HEK293 (cell line): ENCODE measurements at regions not wholly inside any gene's neighbourhood (a gene's known extent, or its start where the extent isn't known, plus 50 kb on each side); places are given as distances from the start of the nearest gene placed in this dataset.

Experiments used
- CTCF ChIA-PET: fragments of 350-600 bp; formaldehyde crosslinking; extraction: SDS; loops from one replicate; lab custom pipeline; 2021; ENCODE audit warnings: antibody characterized with exemption; lab: Yijun Ruan, JAX
- POLR2A ChIA-PET: fragments of 300-600 bp; formaldehyde crosslinking; extraction: SDS; loops from one replicate; lab custom pipeline; 2020; ENCODE audit warnings: antibody characterized with exemption, inconsistent platforms; lab: Yijun Ruan, JAX
- H3K27ac ChIP-seq: fragments of 200-500 bp; sonication (Bioruptor generic); 2 replicates; pipeline ENCODE4 v1.5.1; 2014; ENCODE audit warnings: low read depth, low read length, control low read depth, inconsistent platforms; ENCODE audit errors: extremely low read depth
- H3K36me3 ChIP-seq, 2 experiments: fragments of 200-500 bp in 1 of 2; sonication (Bioruptor generic) in 1 of 2; 1 replicate in 1 of 2; 2 replicates in 1 of 2; pipeline ENCODE4 v1.5.1; 2014 to 2017; ENCODE audit warnings: inconsistent platforms in 2 of 2, low read length in 2 of 2; ENCODE audit not compliant: control insufficient read depth in 2 of 2, insufficient read depth in 1 of 2
- H3K4me1 ChIP-seq: fragments of 200-500 bp; sonication (Bioruptor generic); 2 replicates; pipeline ENCODE4 v1.5.1; 2014; ENCODE audit warnings: mild to moderate bottlenecking, low read length, inconsistent platforms; ENCODE audit not compliant: control insufficient read depth, insufficient read depth
- H3K4me3 ChIP-seq: 2 replicates; pipeline ENCODE4 v1.5.1; 2011; ENCODE audit warnings: low read depth, mild to moderate bottlenecking, control low read depth, low read length, moderate library complexity
- H3K9me3 ChIP-seq: fragments of 200-500 bp; sonication (Bioruptor generic); 2 replicates; pipeline ENCODE4 v1.5.1; 2014; ENCODE audit warnings: low read depth, low read length, inconsistent platforms; ENCODE audit not compliant: control insufficient read depth, insufficient read depth
- ELK4 ChIP-seq: IDR thresholded peaks from 2 replicates; pipeline ENCODE4 v1.6.1; 2011; ENCODE audit warnings: mild to moderate bottlenecking, low read depth, low read length, borderline replicate concordance
- HOXA7 ChIP-seq: sonication (generic); formaldehyde crosslinking; IDR thresholded peaks from 2 replicates; pipeline ENCODE4 v1.8.1; 2022; ENCODE audit warnings: missing genetic modification reagents, borderline replicate concordance
- HOXC10 ChIP-seq: sonication (generic); formaldehyde crosslinking; IDR thresholded peaks from 2 replicates; pipeline ENCODE4 v1.8.1; 2023; ENCODE audit warnings: mild to moderate bottlenecking, missing genetic modification reagents
- MYNN ChIP-seq: fragments of 450-650 bp; formaldehyde crosslinking; IDR thresholded peaks from 2 replicates; pipeline ENCODE4 v1.5.1; 2016; ENCODE audit warnings: missing biosample characterization, missing genetic modification characterization, borderline replicate concordance
- SCRT1 ChIP-seq: fragments of 450-650 bp; formaldehyde crosslinking; IDR thresholded peaks from 2 replicates; pipeline ENCODE4 v1.5.1; 2016; ENCODE audit warnings: missing biosample characterization, missing genetic modification characterization, borderline replicate concordance
- SCRT2 ChIP-seq: fragments of 450-650 bp; formaldehyde crosslinking; IDR thresholded peaks from 2 replicates; pipeline ENCODE4 v1.5.1; 2016; ENCODE audit warnings: missing biosample characterization, missing genetic modification characterization
- TCF7L2 ChIP-seq: IDR thresholded peaks from 2 replicates; pipeline ENCODE4 v1.6.1; 2011; ENCODE audit warnings: low read depth, mild to moderate bottlenecking, inconsistent platforms, low read length, moderate library complexity, borderline replicate concordance
- YY1 ChIP-seq: fragments of 450-650 bp; formaldehyde crosslinking; IDR thresholded peaks from 2 replicates; pipeline ENCODE4 v1.5.1; 2018; ENCODE audit warnings: missing biosample characterization, missing genetic modification characterization
- ZBTB48 ChIP-seq: fragments of 450-650 bp; formaldehyde crosslinking; IDR thresholded peaks from 2 replicates; pipeline ENCODE4 v1.5.1; 2016; ENCODE audit warnings: missing biosample characterization, missing genetic modification characterization
- ZEB2 ChIP-seq: fragments of 450-650 bp; formaldehyde crosslinking; IDR thresholded peaks from 2 replicates; pipeline ENCODE4 v1.5.1; 2016; ENCODE audit warnings: missing biosample characterization, missing genetic modification characterization
- ZFHX2 ChIP-seq: fragments of 450-650 bp; formaldehyde crosslinking; conservative IDR thresholded peaks from 2 replicates; pipeline ENCODE4 v1.5.1; 2016; ENCODE audit warnings: missing biosample characterization, missing genetic modification characterization
- ZFP69B ChIP-seq: fragments of 450-650 bp; formaldehyde crosslinking; IDR thresholded peaks from 2 replicates; pipeline ENCODE4 v1.5.1; 2016; ENCODE audit warnings: missing biosample characterization, missing genetic modification characterization
- ZNF155 ChIP-seq: fragments of 450-650 bp; formaldehyde crosslinking; IDR thresholded peaks from 2 replicates; pipeline ENCODE4 v1.5.1; 2016; ENCODE audit warnings: missing biosample characterization, missing genetic modification characterization
- ZNF174 ChIP-seq: fragments of 450-650 bp; formaldehyde crosslinking; IDR thresholded peaks from 2 replicates; pipeline ENCODE4 v1.5.0; 2017; ENCODE audit warnings: missing biosample characterization, mild to moderate bottlenecking, missing genetic modification characterization
- ZNF19 ChIP-seq: fragments of 450-650 bp; formaldehyde crosslinking; IDR thresholded peaks from 2 replicates; pipeline ENCODE4; 2016; ENCODE audit warnings: missing biosample characterization, missing genetic modification characterization, low read depth
- ZNF610 ChIP-seq: fragments of 450-650 bp; formaldehyde crosslinking; IDR thresholded peaks from 2 replicates; pipeline ENCODE4 v1.5.1; 2016; ENCODE audit warnings: missing biosample characterization, missing genetic modification characterization, borderline replicate concordance
- ZNF664 ChIP-seq: fragments of 450-650 bp; formaldehyde crosslinking; IDR thresholded peaks from 2 replicates; pipeline ENCODE4 v1.5.1; 2016; ENCODE audit warnings: missing biosample characterization, missing genetic modification characterization
- ZNF830 ChIP-seq: fragments of 450-650 bp; IDR thresholded peaks from 2 replicates; pipeline ENCODE4 v1.5.0; 2018; ENCODE audit warnings: missing biosample characterization, missing genetic modification characterization, low read depth, mild to moderate bottlenecking, moderate library complexity
- ZSCAN30 ChIP-seq: fragments of 450-650 bp; IDR thresholded peaks from 2 replicates; pipeline ENCODE4 v1.5.1; 2018; ENCODE audit warnings: missing biosample characterization, mild to moderate bottlenecking, missing genetic modification characterization, moderate library complexity
- TF ChIP-seq, protein P1 (sequence below): fragments of 450-650 bp; formaldehyde crosslinking; IDR thresholded peaks from 2 replicates; pipeline ENCODE4 v1.5.1; 2016; ENCODE audit warnings: missing biosample characterization, missing genetic modification characterization
- TF ChIP-seq, protein P2 (sequence below): fragments of 450-650 bp; formaldehyde crosslinking; IDR thresholded peaks from 2 replicates; pipeline ENCODE4 v1.5.1; 2016; ENCODE audit warnings: missing biosample characterization, missing genetic modification characterization
- TF ChIP-seq, protein P3 (sequence below): fragments of 450-650 bp; formaldehyde crosslinking; IDR thresholded peaks from 2 replicates; pipeline ENCODE4 v1.5.1; 2016; ENCODE audit warnings: missing biosample characterization, missing genetic modification characterization

DNA sequence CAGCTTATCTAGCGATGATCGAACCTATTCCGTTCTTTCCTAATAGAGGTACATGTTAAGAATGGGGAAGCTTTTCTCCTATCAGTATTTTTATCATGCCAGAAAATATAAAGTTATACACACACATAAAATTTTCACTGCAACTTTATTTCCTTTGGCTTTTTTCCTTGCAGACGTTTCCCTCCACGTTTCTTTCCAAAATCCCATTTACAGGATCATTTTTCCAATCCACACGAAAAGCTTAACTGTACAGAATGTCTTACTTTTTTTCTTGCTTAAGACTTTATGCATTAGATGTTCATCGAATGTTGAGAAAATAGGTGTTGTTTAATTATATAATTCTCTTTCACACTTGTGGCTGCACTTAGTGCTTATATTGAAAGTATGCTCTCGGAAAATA, 62.9 kb upstream of the HDGFL1 start:
- H3K4me3 ChIP-seq, result no peak overlapping the region
- no peak overlapping the region for H3K27ac ChIP-seq
- H3K9me3 ChIP-seq, result no peaks in the 10 kb centered on the region
- H3K4me1 ChIP-seq, result no peaks in the 10 kb centered on the region
- CTCF ChIA-PET, result interaction anchor here (1.2 kb wide), 1 partner anchor 10 kb away, joined by 3 read pairs; no protein-coding TSS in a partner anchor
- POLR2A ChIA-PET, result no interaction called here
- H3K36me3 ChIP-seq, result no peaks in the 10 kb centered on the region
- no peak for TF ChIP-seq ZSCAN30 (tag by site-specific recombination)
- no peak for TF ChIP-seq ZBTB48 (tag by site-specific recombination)
- no peak for TF ChIP-seq MYNN (tag by site-specific recombination)
- TF ChIP-seq TCF7L2, result no peak
- no peak for TF ChIP-seq SCRT1 (tag by site-specific recombination)
- TF ChIP-seq HOXA7, result no peak
- TF ChIP-seq ZNF155 (tag by site-specific recombination), result no peak
- TF ChIP-seq ZEB2, result no peak
- TF ChIP-seq ELK4, result no peak
- no peak for TF ChIP-seq ZNF610 (tag by site-specific recombination)
- TF ChIP-seq ZFHX2 (tag by site-specific recombination), result no peak
- no peak for TF ChIP-seq HOXC10 (CRISPR knock-in tag)
- TF ChIP-seq, all 188 proteins: peak for 0

GRCh38 chr6:22512686-22513427, 56.5 kb upstream of the HDGFL1 start:
- no peak for TF ChIP-seq ZFP69B
- no peak for TF ChIP-seq ZNF664 (tag by site-specific recombination)
- TF ChIP-seq, protein P1, sequence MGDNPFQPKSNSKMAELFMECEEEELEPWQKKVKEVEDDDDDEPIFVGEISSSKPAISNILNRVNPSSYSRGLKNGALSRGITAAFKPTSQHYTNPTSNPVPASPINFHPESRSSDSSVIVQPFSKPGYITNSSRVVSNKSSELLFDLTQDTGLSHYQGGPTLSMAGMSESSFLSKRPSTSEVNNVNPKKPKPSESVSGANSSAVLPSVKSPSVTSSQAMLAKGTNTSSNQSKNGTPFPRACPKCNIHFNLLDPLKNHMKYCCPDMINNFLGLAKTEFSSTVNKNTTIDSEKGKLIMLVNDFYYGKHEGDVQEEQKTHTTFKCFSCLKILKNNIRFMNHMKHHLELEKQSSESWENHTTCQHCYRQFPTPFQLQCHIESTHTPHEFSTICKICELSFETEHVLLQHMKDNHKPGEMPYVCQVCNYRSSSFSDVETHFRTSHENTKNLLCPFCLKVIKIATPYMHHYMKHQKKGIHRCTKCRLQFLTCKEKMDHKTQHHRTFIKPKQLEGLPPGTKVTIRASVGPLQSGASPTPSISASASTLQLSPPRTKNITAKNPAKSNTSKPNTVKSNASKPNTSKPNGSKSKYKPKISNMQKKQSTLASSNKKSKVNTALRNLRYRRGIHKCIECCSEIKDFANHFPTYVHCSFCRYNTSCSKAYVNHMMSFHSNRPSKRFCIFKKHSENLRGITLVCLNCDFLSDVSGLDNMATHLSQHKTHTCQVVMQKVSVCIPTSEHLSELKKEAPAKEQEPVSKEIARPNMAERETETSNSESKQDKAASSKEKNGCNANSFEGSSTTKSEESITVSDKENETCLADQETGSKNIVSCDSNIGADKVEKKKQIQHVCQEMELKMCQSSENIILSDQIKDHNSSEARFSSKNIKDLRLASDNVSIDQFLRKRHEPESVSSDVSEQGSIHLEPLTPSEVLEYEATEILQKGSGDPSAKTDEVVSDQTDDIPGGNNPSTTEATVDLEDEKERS (tag by site-specific recombination), result no peak
- TF ChIP-seq, protein P2, sequence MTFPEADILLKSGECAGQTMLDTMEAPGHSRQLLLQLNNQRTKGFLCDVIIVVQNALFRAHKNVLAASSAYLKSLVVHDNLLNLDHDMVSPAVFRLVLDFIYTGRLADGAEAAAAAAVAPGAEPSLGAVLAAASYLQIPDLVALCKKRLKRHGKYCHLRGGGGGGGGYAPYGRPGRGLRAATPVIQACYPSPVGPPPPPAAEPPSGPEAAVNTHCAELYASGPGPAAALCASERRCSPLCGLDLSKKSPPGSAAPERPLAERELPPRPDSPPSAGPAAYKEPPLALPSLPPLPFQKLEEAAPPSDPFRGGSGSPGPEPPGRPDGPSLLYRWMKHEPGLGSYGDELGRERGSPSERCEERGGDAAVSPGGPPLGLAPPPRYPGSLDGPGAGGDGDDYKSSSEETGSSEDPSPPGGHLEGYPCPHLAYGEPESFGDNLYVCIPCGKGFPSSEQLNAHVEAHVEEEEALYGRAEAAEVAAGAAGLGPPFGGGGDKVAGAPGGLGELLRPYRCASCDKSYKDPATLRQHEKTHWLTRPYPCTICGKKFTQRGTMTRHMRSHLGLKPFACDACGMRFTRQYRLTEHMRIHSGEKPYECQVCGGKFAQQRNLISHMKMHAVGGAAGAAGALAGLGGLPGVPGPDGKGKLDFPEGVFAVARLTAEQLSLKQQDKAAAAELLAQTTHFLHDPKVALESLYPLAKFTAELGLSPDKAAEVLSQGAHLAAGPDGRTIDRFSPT, result no peak
- no peak for TF ChIP-seq YY1 (tag by site-specific recombination)
- TF ChIP-seq, protein P3, sequence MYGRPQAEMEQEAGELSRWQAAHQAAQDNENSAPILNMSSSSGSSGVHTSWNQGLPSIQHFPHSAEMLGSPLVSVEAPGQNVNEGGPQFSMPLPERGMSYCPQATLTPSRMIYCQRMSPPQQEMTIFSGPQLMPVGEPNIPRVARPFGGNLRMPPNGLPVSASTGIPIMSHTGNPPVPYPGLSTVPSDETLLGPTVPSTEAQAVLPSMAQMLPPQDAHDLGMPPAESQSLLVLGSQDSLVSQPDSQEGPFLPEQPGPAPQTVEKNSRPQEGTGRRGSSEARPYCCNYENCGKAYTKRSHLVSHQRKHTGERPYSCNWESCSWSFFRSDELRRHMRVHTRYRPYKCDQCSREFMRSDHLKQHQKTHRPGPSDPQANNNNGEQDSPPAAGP (tag by site-specific recombination), result no peak
- no peak for TF ChIP-seq ZNF19 (tag by site-specific recombination)
- TF ChIP-seq ZNF174 (tag by site-specific recombination), result no peak
- TF ChIP-seq SCRT2 (tag by site-specific recombination), result no peak
- TF ChIP-seq ZNF830 (tag by site-specific recombination), result no peak
- Histone ChIP-seq H3K4me3 (no peak overlapping the region), H3K36me3 (no peaks in the 10 kb centered on the region), H3K4me1 (no peaks in the 10 kb centered on the region), H3K9me3 (no peaks in the 10 kb centered on the region), H3K27ac (no peak overlapping the region)
- ChIA-PET POLR2A (no interaction called here), CTCF (interaction anchor here (1.1 kb wide), 1 partner anchor 224 kb away, joined by 4 read pairs; no protein-coding TSS in a partner anchor)
